ENCODE measurements at regions not wholly inside any gene's neighbourhood (a gene's known extent, or its start where the extent isn't known, plus 50 kb on each side); places are given as distances from the start of the nearest gene placed in this dataset.

DNA sequence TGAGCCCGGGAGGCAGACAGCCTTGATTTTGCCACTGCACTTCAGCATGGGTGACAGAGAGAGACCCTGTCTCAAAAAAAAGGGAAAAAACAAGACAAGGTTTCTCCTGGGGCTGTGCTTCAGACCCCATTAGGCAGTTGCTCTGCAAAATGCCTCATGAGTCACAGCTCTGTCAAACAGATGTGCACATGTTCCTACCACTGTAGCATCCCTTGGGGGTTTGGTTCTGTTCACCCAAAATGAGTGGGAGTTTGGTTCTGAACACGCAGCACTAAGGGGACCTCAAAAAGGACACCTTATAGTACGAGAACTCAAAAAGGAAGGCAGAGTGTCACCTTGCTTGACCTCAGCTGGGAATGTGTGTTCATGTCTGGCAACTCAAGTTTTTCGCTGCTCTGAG lies 134.9 kb downstream of the RPIA start (continued):
- TF ChIP-seq, protein P1, sequence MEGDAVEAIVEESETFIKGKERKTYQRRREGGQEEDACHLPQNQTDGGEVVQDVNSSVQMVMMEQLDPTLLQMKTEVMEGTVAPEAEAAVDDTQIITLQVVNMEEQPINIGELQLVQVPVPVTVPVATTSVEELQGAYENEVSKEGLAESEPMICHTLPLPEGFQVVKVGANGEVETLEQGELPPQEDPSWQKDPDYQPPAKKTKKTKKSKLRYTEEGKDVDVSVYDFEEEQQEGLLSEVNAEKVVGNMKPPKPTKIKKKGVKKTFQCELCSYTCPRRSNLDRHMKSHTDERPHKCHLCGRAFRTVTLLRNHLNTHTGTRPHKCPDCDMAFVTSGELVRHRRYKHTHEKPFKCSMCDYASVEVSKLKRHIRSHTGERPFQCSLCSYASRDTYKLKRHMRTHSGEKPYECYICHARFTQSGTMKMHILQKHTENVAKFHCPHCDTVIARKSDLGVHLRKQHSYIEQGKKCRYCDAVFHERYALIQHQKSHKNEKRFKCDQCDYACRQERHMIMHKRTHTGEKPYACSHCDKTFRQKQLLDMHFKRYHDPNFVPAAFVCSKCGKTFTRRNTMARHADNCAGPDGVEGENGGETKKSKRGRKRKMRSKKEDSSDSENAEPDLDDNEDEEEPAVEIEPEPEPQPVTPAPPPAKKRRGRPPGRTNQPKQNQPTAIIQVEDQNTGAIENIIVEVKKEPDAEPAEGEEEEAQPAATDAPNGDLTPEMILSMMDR (IDR thresholded peaks at IDR 0.05 in 2 of 3, conservative IDR thresholded peaks at IDR 0.05 in 1 of 3; ENCODE audit: borderline replicate concordance in 1 of 3, insufficient read depth in 1 of 3, low read depth in 2 of 3, low read length in 2 of 3), result no peak
- TF ChIP-seq YY1 (IDR thresholded peaks at IDR 0.05; ENCODE audit: extremely low read depth, insufficient replicate concordance, low read depth, low read length), result no peak

DNA sequence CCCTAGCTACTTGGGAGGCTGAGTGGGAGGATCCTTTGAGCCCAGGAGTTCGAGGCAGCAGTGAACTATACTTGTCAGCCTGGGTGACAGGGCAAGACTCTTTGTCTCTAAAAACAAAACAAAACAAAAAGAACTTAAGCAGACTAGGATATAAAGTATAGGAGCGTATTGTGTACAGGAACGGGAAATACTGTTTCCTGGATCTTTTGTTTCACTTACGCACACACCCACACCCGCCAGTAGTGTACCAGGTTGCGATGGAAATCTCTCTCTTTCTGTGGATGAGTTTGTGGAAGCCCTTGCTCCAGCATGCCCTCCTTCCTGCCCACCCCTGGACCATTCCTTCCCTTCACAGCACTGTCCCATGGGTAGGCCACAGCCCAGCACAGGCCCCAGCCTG lies 136.3 kb downstream of the RPIA start:
- Histone ChIP-seq H2AFZ (ENCODE audit: low read depth, low read length, poor library complexity, severe bottlenecking) (no peak overlapping the region), H3K4me1 (ENCODE audit: control insufficient read depth in 1 of 2, insufficient read depth in 2 of 2, low read length in 2 of 2) (no peaks in the 10 kb centered on the region), H3K9me3 (ENCODE audit: control insufficient read depth in 1 of 2, insufficient read depth in 1 of 2, low read depth in 1 of 2, low read length in 2 of 2) (no peaks in the 10 kb centered on the region), H3K4me2 (ENCODE audit: low read length) (no peak overlapping the region), H3K27me3 (ENCODE audit: insufficient read depth, low read length) (peaks cover 18% of the 10 kb centered on the region; the same call in 1 of the 2 replicates), H3K36me3 (ENCODE audit: control insufficient read depth in 1 of 2, insufficient read depth in 2 of 2, low read length in 2 of 2) (no peaks in the 10 kb centered on the region), H4K20me1 (ENCODE audit: insufficient read depth) (no peaks in the 10 kb centered on the region), H3K4me3 (replicated peaks in 1 of 2; ENCODE audit: low read depth in 1 of 2, low read length in 2 of 2) (no peak overlapping the region), H3K9ac (ENCODE audit: low read length) (no peak overlapping the region), H3K79me2 (ENCODE audit: insufficient read depth, low read length) (no peaks in the 10 kb centered on the region), H3K27ac (ENCODE audit: low read depth, low read length) (no peak overlapping the region), H3K9me2 (ENCODE audit: insufficient read depth) (no peaks in the 10 kb centered on the region)
- ChIA-PET POLR2A (no interaction called here), RAD21 (ENCODE audit: low non-redundant PET in 1 of 2, low total read pairs in 2 of 2, uncharacterized antibody in 2 of 2, unreplicated experiment in 2 of 2) (no interaction called here), CTCF (no interaction called here)
- intact Hi-C loops (cut with micrococcal nuclease), result no loop called here
- BruUV-seq (replicated peaks), result no TSS peak
- ATAC-seq, result no peak
- DNase-seq (ENCODE audit: low read depth, low spot score), result no peak
- TF ChIP-seq ZNF274 (IDR thresholded peaks at IDR 0.05; ENCODE audit: low read depth, low read length) (no peak), YY1 (IDR thresholded peaks at IDR 0.05; ENCODE audit: extremely low read depth, insufficient replicate concordance, low read depth, low read length) (no peak), FOSL1 (IDR thresholded peaks at IDR 0.05; ENCODE audit: low read depth) (no peak), EGR1 (IDR thresholded peaks at IDR 0.05; ENCODE audit: low read depth) (no peak), JUND (IDR thresholded peaks at IDR 0.05) (no peak), ZFX (IDR thresholded peaks at IDR 0.05) (no peak), EZH2phosphoT487 (IDR thresholded peaks at IDR 0.05; ENCODE audit: borderline replicate concordance) (no peak), CEBPB (IDR thresholded peaks at IDR 0.05; ENCODE audit: low read depth) (no peak)
- TF ChIP-seq, protein P2, sequence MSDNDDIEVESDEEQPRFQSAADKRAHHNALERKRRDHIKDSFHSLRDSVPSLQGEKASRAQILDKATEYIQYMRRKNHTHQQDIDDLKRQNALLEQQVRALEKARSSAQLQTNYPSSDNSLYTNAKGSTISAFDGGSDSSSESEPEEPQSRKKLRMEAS (IDR thresholded peaks at IDR 0.05), result no peak

Data from HCT116 (cell line).